ENCODE measurements at regions not wholly inside any gene's neighbourhood (a gene's known extent, or its start where the extent isn't known, plus 50 kb on each side); places are given as distances from the start of the nearest gene placed in this dataset.

DNA sequence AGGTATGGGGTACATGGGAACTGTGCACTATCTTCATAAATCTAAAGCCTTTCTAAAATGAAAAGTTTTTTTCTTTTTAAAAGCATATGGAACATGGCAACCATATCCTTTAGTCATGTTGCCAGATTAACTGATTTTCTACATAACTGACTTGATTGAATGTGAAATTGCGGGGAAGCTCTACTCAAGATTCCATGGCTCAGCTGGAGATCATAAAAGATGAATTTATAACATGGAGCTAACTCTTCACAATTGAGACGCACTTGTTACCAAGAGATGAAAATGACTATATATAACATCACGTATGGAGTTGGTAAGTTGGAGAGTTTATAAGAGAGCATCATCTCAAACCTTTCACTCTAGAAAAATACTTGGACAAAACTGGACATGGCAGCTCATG, 190.2 kb upstream of the MYO3A start:
- TF ChIP-seq GATA2 (IDR thresholded peaks at IDR 0.05; ENCODE audit: low read depth, low read length): no peak
- TF ChIP-seq GATA3 (IDR thresholded peaks at IDR 0.05; ENCODE audit: low read depth, low read length): no peak

All from SH-SY5Y (cell line).